Smooth muscle cell (in vitro differentiated cells): ENCODE measurements at regions not wholly inside any gene's neighbourhood (a gene's known extent, or its start where the extent isn't known, plus 50 kb on each side); places are given as distances from the start of the nearest gene placed in this dataset.
"Not testable (repeated sequence)": the region's sequence is repeated elsewhere in the genome, so short reads cannot be mapped to it uniquely, and the experiment has no call there.

Experiments
- DNase-seq: peaks from one replicate; lab custom pipeline; 2025; ENCODE audit not compliant: unreplicated experiment; lab: John Stamatoyannopoulos, UW
- H2AFZ ChIP-seq: fragments of 200-600 bp; sonication (generic); 2 replicates; pipeline ENCODE4 v1.6.0; 2016; ENCODE audit warnings: antibody characterized with exemption, low read depth, mild to moderate bottlenecking
- H3F3A ChIP-seq: fragments of 200-600 bp; sonication (generic); 2 replicates; pipeline ENCODE4 v1.6.0; 2017; ENCODE audit warnings: antibody characterized with exemption, low read depth
- H3K27ac ChIP-seq: fragments of 200-600 bp; sonication (generic); 2 replicates; pipeline ENCODE4 v1.5.1; 2016; ENCODE audit warnings: low read depth, mild to moderate bottlenecking
- H3K27me3 ChIP-seq: fragments of 200-600 bp; sonication (generic); 2 replicates; pipeline ENCODE4 v1.6.1; 2016; ENCODE audit warnings: low read depth, mild to moderate bottlenecking
- H3K36me3 ChIP-seq: fragments of 200-600 bp; sonication (generic); 2 replicates; pipeline ENCODE4 v1.5.1; 2016; ENCODE audit warnings: low read depth
- H3K4me1 ChIP-seq: fragments of 200-600 bp; sonication (generic); 2 replicates; pipeline ENCODE4 v1.5.1; 2016; ENCODE audit warnings: low read depth
- H3K4me2 ChIP-seq: fragments of 200-600 bp; sonication (generic); 2 replicates; pipeline ENCODE4 v1.6.0; 2016; ENCODE audit warnings: mild to moderate bottlenecking
- H3K4me3 ChIP-seq: fragments of 200-600 bp; sonication (generic); 2 replicates; pipeline ENCODE4 v1.5.1; 2016; ENCODE audit warnings: mild to moderate bottlenecking
- H3K79me2 ChIP-seq: fragments of 200-600 bp; sonication (generic); 2 replicates; pipeline ENCODE4 v1.6.0; 2016; ENCODE audit warnings: low read depth, mild to moderate bottlenecking
- H3K9ac ChIP-seq: fragments of 200-600 bp; sonication (generic); 2 replicates; pipeline ENCODE4 v1.6.0; 2016; ENCODE audit warnings: low read depth
- H3K9me3 ChIP-seq: fragments of 200-600 bp; sonication (generic); replicated peaks from 2 replicates; pipeline ENCODE4 v1.5.1; 2016; ENCODE audit warnings: low read depth
- H4K20me1 ChIP-seq: fragments of 200-600 bp; sonication (generic); 2 replicates; pipeline ENCODE4 v1.6.0; 2016; ENCODE audit warnings: low read depth
- CTCF ChIP-seq: fragments of 200-600 bp; sonication (generic); IDR thresholded peaks from 2 replicates; pipeline ENCODE4 v1.5.1; 2017; ENCODE audit warnings: borderline replicate concordance, mild to moderate bottlenecking, antibody characterized with exemption; ENCODE audit not compliant: insufficient read depth, poor library complexity, severe bottlenecking
- WGBS: methylation state at CpG from one replicate; pipeline ENCODE4 v1.1.7; 2016; ENCODE audit warnings: low lambda C conversion rate; 5-methylcytosine and 5-hydroxymethylcytosine counted together

GRCh38 chr4:112726041-112726440, 89.1 kb downstream of the LARP7 start:
- H3K9me3 ChIP-seq: no peaks in the 10 kb centered on the region
- no peak for TF ChIP-seq CTCF
- no peak overlapping the region for H3K9ac ChIP-seq
- H3K36me3 ChIP-seq: no peaks in the 10 kb centered on the region
- no peak overlapping the region for H3K4me2 ChIP-seq
- no peaks in the 10 kb centered on the region for H3F3A ChIP-seq
- H3K27me3 ChIP-seq: no peaks in the 10 kb centered on the region
- no peaks in the 10 kb centered on the region for H3K79me2 ChIP-seq
- H3K4me3 ChIP-seq: no peak overlapping the region
- WGBS: 89% methylated on average over 1 of the region's 1 CpG
- DNase-seq: no peak
- H3K4me1 ChIP-seq: peaks cover 9% of the 10 kb centered on the region
- H4K20me1 ChIP-seq: no peaks in the 10 kb centered on the region
- no peak overlapping the region for H2AFZ ChIP-seq
- H3K27ac ChIP-seq: no peak overlapping the region

GRCh38 chr4:112727728-112728127, 90.8 kb downstream of the LARP7 start:
- H3K27me3 ChIP-seq: not testable (repeated sequence)

GRCh38 chr4:112731715-112732114, 94.8 kb downstream of the LARP7 start:
- H3K9me3 ChIP-seq: no peaks in the 10 kb centered on the region
- H3K4me1 ChIP-seq: peaks cover 7% of the 10 kb centered on the region
- H3K36me3 ChIP-seq: no peaks in the 10 kb centered on the region
- WGBS: 96% methylated on average over 2 of the region's 2 CpGs
- no peak overlapping the region for H3K27ac ChIP-seq
- no peak for TF ChIP-seq CTCF
- no peaks in the 10 kb centered on the region for H4K20me1 ChIP-seq
- no peak for DNase-seq
- H3K79me2 ChIP-seq: no peaks in the 10 kb centered on the region
- no peak overlapping the region for H3K9ac ChIP-seq
- H3K4me2 ChIP-seq: no peak overlapping the region
- H3K4me3 ChIP-seq: no peak overlapping the region
- no peaks in the 10 kb centered on the region for H3K27me3 ChIP-seq
- no peak overlapping the region for H2AFZ ChIP-seq
- H3F3A ChIP-seq: no peaks in the 10 kb centered on the region

More at GRCh38 chr4:112727728-112728127, 90.8 kb downstream of the LARP7 start:
- H3K4me1 ChIP-seq, H2AFZ ChIP-seq, H3K4me2 ChIP-seq, H3K9me3 ChIP-seq, H3K36me3 ChIP-seq, H3K27ac ChIP-seq, H4K20me1 ChIP-seq, H3K9ac ChIP-seq, H3K4me3 ChIP-seq, H3F3A ChIP-seq, DNase-seq, H3K79me2 ChIP-seq: not testable (repeated sequence)
- WGBS: 93% methylated on average over 16 of the region's 16 CpGs

GRCh38 chr4:112732142-112732541, 95.2 kb downstream of the LARP7 start:
- no peaks in the 10 kb centered on the region for H3K27me3 ChIP-seq
- no peak overlapping the region for H3K27ac ChIP-seq
- WGBS: 66% methylated on average over 2 of the region's 2 CpGs
- H3K79me2 ChIP-seq: no peaks in the 10 kb centered on the region
- H3K4me2 ChIP-seq: no peak overlapping the region
- H3K4me3 ChIP-seq: no peak overlapping the region
- H4K20me1 ChIP-seq: no peaks in the 10 kb centered on the region
- no peaks in the 10 kb centered on the region for H3K9me3 ChIP-seq
- no peaks in the 10 kb centered on the region for H3F3A ChIP-seq
- DNase-seq: no peak
- no peak for TF ChIP-seq CTCF
- H3K36me3 ChIP-seq: no peaks in the 10 kb centered on the region
- no peak overlapping the region for H3K9ac ChIP-seq
- H3K4me1 ChIP-seq: peaks cover 5% of the 10 kb centered on the region
- H2AFZ ChIP-seq: no peak overlapping the region
